ENCODE measurements at regions not wholly inside any gene's neighbourhood (a gene's known extent, or its start where the extent isn't known, plus 50 kb on each side); places are given as distances from the start of the nearest gene placed in this dataset.

GRCh38 chr5:10140195-10140973, 109.3 kb downstream of the ATPSCKMT start:
- no peak overlapping the region for H2AFZ ChIP-seq
- H3K9me3 ChIP-seq (ENCODE audit: low read depth), result no peaks in the 10 kb centered on the region
- WGBS (ENCODE audit: low lambda C conversion rate, missing lambda C conversion rate), result 90% methylated on average over 5 of the region's 5 CpGs
- no peaks in the 10 kb centered on the region for H3K27me3 ChIP-seq
- H3K4me2 ChIP-seq, result no peak overlapping the region
- no peaks in the 10 kb centered on the region for H4K20me1 ChIP-seq (ENCODE audit: insufficient read depth, poor library complexity, severe bottlenecking)
- H3K9me2 ChIP-seq (replicated peaks; ENCODE audit: insufficient read depth), result no peaks in the 10 kb centered on the region
- H3K4me3 ChIP-seq, result no peak overlapping the region
- no peaks in the 10 kb centered on the region for H3K4me1 ChIP-seq (ENCODE audit: insufficient read depth)
- H3K27ac ChIP-seq, result no peak overlapping the region
- DNase-seq (ENCODE audit: low spot score), result no peak
- TF ChIP-seq EZH2phosphoT487 (IDR thresholded peaks at IDR 0.05; ENCODE audit: low read depth, severe bottlenecking, unreplicated experiment), result no peak
- no peak for TF ChIP-seq EZH2 (IDR thresholded peaks at IDR 0.05; ENCODE audit: borderline replicate concordance)
- TF ChIP-seq, protein P1, sequence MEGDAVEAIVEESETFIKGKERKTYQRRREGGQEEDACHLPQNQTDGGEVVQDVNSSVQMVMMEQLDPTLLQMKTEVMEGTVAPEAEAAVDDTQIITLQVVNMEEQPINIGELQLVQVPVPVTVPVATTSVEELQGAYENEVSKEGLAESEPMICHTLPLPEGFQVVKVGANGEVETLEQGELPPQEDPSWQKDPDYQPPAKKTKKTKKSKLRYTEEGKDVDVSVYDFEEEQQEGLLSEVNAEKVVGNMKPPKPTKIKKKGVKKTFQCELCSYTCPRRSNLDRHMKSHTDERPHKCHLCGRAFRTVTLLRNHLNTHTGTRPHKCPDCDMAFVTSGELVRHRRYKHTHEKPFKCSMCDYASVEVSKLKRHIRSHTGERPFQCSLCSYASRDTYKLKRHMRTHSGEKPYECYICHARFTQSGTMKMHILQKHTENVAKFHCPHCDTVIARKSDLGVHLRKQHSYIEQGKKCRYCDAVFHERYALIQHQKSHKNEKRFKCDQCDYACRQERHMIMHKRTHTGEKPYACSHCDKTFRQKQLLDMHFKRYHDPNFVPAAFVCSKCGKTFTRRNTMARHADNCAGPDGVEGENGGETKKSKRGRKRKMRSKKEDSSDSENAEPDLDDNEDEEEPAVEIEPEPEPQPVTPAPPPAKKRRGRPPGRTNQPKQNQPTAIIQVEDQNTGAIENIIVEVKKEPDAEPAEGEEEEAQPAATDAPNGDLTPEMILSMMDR (IDR thresholded peaks at IDR 0.05; ENCODE audit: poor library complexity), result peak; percentile 20
- H3K79me2 ChIP-seq, result no peaks in the 10 kb centered on the region
- H3K36me3 ChIP-seq (replicated peaks; ENCODE audit: insufficient read depth, low read depth), result no peaks in the 10 kb centered on the region

DNA sequence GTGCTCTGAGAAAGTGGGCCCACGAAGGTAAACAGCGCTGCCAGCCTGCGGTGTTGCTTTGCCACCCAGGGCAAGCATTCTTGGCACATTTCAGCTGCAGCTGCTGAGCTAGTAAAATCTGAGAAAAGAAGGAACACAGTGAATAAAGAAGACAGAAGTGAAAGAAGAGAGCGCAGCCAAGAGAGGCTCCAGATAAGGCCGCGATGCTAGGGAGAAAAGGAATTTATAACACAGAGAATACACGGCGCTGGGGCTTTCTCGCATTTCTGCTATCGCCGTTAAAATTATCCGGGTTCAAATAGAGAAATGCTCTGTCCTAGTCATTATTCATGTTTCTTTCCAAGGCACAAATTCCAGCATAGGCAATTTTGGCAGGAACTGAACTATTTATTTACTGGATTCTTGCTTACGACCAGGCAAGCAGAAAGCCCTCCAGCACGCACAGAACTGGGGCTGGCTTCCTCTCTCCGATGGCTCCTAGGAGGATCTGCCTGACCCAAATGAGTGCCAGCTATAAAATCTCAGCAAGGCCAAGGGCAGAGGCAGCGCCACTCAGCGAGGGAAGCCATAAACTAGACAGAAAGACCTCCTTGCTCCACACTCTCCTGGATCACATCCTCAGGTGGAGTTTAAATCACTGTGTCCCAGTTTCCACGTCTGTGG, 111.2 kb downstream of the ATPSCKMT start:
- peak overlapping the region; percentile 41 for H3K4me2 ChIP-seq

GRCh38 chr5:10133830-10134229, 115.9 kb downstream of the ATPSCKMT start:
- TF ChIP-seq EZH2 (IDR thresholded peaks at IDR 0.05; ENCODE audit: borderline replicate concordance) (no peak), EZH2phosphoT487 (IDR thresholded peaks at IDR 0.05; ENCODE audit: low read depth, severe bottlenecking, unreplicated experiment) (no peak)
- TF ChIP-seq, protein P1 (IDR thresholded peaks at IDR 0.05; ENCODE audit: poor library complexity), result no peak
- 62% methylated on average over 2 of the region's 2 CpGs for WGBS (ENCODE audit: low lambda C conversion rate, missing lambda C conversion rate)
- Histone ChIP-seq H3K9me2 (replicated peaks; ENCODE audit: insufficient read depth) (no peaks in the 10 kb centered on the region), H3K36me3 (replicated peaks; ENCODE audit: insufficient read depth, low read depth) (no peaks in the 10 kb centered on the region), H3K27ac (no peak overlapping the region), H3K9me3 (ENCODE audit: low read depth) (no peaks in the 10 kb centered on the region), H4K20me1 (ENCODE audit: insufficient read depth, poor library complexity, severe bottlenecking) (no peaks in the 10 kb centered on the region), H3K4me2 (no peak overlapping the region), H3K27me3 (no peaks in the 10 kb centered on the region), H3K4me3 (no peak overlapping the region), H3K4me1 (ENCODE audit: insufficient read depth) (no peaks in the 10 kb centered on the region), H3K79me2 (no peaks in the 10 kb centered on the region), H2AFZ (no peak overlapping the region)
- DNase-seq (ENCODE audit: low spot score), result no peak

More for the DNA sequence above, 111.2 kb downstream of the ATPSCKMT start:
- no peaks in the 10 kb centered on the region for H4K20me1 ChIP-seq (ENCODE audit: insufficient read depth, poor library complexity, severe bottlenecking)
- no peaks in the 10 kb centered on the region for H3K79me2 ChIP-seq
- TF ChIP-seq, protein P1 (IDR thresholded peaks at IDR 0.05; ENCODE audit: poor library complexity), result no peak
- TF ChIP-seq EZH2phosphoT487 (IDR thresholded peaks at IDR 0.05; ENCODE audit: low read depth, severe bottlenecking, unreplicated experiment), result no peak
- TF ChIP-seq EZH2 (IDR thresholded peaks at IDR 0.05; ENCODE audit: borderline replicate concordance), result no peak
- peak overlapping the region; percentile 12 for H3K27ac ChIP-seq
- H3K36me3 ChIP-seq (replicated peaks; ENCODE audit: insufficient read depth, low read depth), result no peaks in the 10 kb centered on the region
- 72% methylated on average over 18 of the region's 18 CpGs for WGBS (ENCODE audit: low lambda C conversion rate, missing lambda C conversion rate)
- no peaks in the 10 kb centered on the region for H3K9me3 ChIP-seq (ENCODE audit: low read depth)
- DNase-seq (ENCODE audit: low spot score), result no peak
- H3K4me1 ChIP-seq (ENCODE audit: insufficient read depth), result no peaks in the 10 kb centered on the region
- H3K4me3 ChIP-seq, result no peak overlapping the region
- no peaks in the 10 kb centered on the region for H3K27me3 ChIP-seq
- H3K9me2 ChIP-seq (replicated peaks; ENCODE audit: insufficient read depth), result no peaks in the 10 kb centered on the region
- no peak overlapping the region for H2AFZ ChIP-seq

All from hepatocyte (in vitro differentiated cells).